Astrocyte (in vitro differentiated cells and primary cell): ENCODE measurements at regions not wholly inside any gene's neighbourhood (a gene's known extent, or its start where the extent isn't known, plus 50 kb on each side); places are given as distances from the start of the nearest gene placed in this dataset.

Experiments
- DNase-seq: peaks from one replicate; pipeline ENCODE4 v3.0.0-alpha.2; 2010; ENCODE audit warnings: low read depth
- FAIRE-seq: peaks from 2 replicates; lab custom pipeline; 2011; peaks lifted over from hg19 to GRCh38; lab: Jason Lieb, UNC
- H2AFZ ChIP-seq: 2 replicates; pipeline ENCODE4 v1.6.0; 2012; ENCODE audit warnings: low read depth, low read length, inconsistent platforms
- H3K27ac ChIP-seq: 2 replicates; pipeline ENCODE4 v1.5.1; 2011; ENCODE audit warnings: low read depth, low read length, inconsistent platforms
- H3K27me3 ChIP-seq: 2 replicates; pipeline ENCODE4 v1.6.0; 2011; ENCODE audit warnings: low read length, inconsistent platforms; ENCODE audit not compliant: insufficient read depth
- H3K36me3 ChIP-seq: 2 replicates; pipeline ENCODE4 v1.5.1; 2011; ENCODE audit warnings: low read length, inconsistent platforms; ENCODE audit not compliant: insufficient read depth
- H3K4me1 ChIP-seq: 2 replicates; pipeline ENCODE4 v1.5.1; 2011; ENCODE audit warnings: low read length, inconsistent platforms; ENCODE audit not compliant: insufficient read depth
- H3K4me2 ChIP-seq: 2 replicates; pipeline ENCODE4 v1.6.0; 2012; ENCODE audit warnings: low read length, inconsistent platforms
- H3K4me3 ChIP-seq: 2 replicates; pipeline ENCODE4 v1.5.1; 2011; ENCODE audit warnings: low read depth, mild to moderate bottlenecking, low read length, inconsistent platforms; ENCODE audit not compliant: insufficient read depth
- H3K79me2 ChIP-seq: 2 replicates; pipeline ENCODE4 v1.6.0; 2012; ENCODE audit warnings: mild to moderate bottlenecking, low read length, inconsistent platforms; ENCODE audit not compliant: insufficient read depth
- H3K9ac ChIP-seq: 2 replicates; pipeline ENCODE4 v1.6.0; 2012; ENCODE audit warnings: mild to moderate bottlenecking, low read length, inconsistent platforms
- H3K9me3 ChIP-seq: 2 replicates; pipeline ENCODE4 v1.5.1; 2012; ENCODE audit warnings: low read depth, mild to moderate bottlenecking, low read length, inconsistent platforms; ENCODE audit not compliant: insufficient read depth
- H4K20me1 ChIP-seq: 2 replicates; pipeline ENCODE4 v1.6.0; 2012; ENCODE audit warnings: low read length, inconsistent platforms; ENCODE audit not compliant: insufficient read depth
- H3K27ac Mint-ChIP-seq: one replicate; pipeline ENCODE4 v1.8.0; 2021; ENCODE audit warnings: mild to moderate bottlenecking, mixed read lengths; ENCODE audit not compliant: unreplicated experiment
- H3K27me3 Mint-ChIP-seq: one replicate; pipeline ENCODE4 v1.8.0; 2021; ENCODE audit warnings: low read depth, mixed read lengths; ENCODE audit not compliant: unreplicated experiment
- H3K36me3 Mint-ChIP-seq: one replicate; pipeline ENCODE4 v1.8.0; 2021; ENCODE audit warnings: low read depth, mixed read lengths; ENCODE audit not compliant: unreplicated experiment
- H3K4me1 Mint-ChIP-seq: one replicate; pipeline ENCODE4 v1.8.0; 2021; ENCODE audit warnings: low read depth, mixed read lengths; ENCODE audit not compliant: unreplicated experiment
- H3K4me3 Mint-ChIP-seq: one replicate; pipeline ENCODE4 v1.8.0; 2021; ENCODE audit warnings: mild to moderate bottlenecking, moderate library complexity, mixed read lengths; ENCODE audit not compliant: unreplicated experiment
- H3K9me3 Mint-ChIP-seq: one replicate; pipeline ENCODE4 v1.8.0; 2021; ENCODE audit warnings: mild to moderate bottlenecking, mixed read lengths; ENCODE audit not compliant: unreplicated experiment
- EZH2 ChIP-seq: IDR thresholded peaks from 2 replicates; pipeline ENCODE4 v1.6.1; 2012; ENCODE audit warnings: mild to moderate bottlenecking, low read length, inconsistent platforms; ENCODE audit not compliant: insufficient read depth
- TF ChIP-seq, protein P1 (sequence below): IDR thresholded peaks from 2 replicates; pipeline ENCODE4 v1.5.1; 2011; ENCODE audit warnings: low read depth, mild to moderate bottlenecking, inconsistent platforms, low read length, moderate library complexity; ENCODE audit not compliant: insufficient read depth

DNA sequence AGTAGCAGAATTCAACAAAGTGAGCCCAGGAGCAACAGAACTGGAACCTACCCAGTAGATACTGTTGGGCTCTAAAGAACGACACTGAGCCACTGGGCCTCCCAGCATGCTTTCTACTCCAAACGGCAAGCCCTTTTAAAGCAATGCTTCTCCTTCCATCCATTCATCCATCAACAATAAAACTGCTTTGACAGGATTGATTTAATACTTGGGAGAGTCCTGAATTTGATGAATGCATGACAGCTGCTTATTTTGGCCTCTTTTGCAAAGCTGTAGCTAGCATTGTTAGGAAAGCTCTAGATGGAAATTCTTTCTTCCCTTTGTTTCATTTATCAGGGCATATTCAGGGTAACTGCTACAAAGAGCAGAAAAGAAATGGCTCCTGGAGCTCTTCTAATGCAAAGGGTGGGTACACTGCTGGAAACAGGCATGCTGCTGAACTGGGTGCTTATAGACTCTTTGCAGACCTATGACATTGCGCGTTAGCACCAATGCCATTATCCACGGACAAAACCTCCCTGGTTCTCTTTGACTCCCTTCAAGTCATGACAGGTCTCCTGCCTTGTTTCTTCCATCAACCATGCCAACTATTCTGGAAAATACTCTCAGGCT lies 138.4 kb upstream of the HNRNPA3 start:
- H2AFZ ChIP-seq: no peak overlapping the region
- H4K20me1 ChIP-seq: no peaks in the 10 kb centered on the region
- H3K4me1 ChIP-seq: no peaks in the 10 kb centered on the region
- peaks cover 6% of the 10 kb centered on the region for H3K27me3 Mint-ChIP-seq
- FAIRE-seq: no peak
- TF ChIP-seq, protein P1, sequence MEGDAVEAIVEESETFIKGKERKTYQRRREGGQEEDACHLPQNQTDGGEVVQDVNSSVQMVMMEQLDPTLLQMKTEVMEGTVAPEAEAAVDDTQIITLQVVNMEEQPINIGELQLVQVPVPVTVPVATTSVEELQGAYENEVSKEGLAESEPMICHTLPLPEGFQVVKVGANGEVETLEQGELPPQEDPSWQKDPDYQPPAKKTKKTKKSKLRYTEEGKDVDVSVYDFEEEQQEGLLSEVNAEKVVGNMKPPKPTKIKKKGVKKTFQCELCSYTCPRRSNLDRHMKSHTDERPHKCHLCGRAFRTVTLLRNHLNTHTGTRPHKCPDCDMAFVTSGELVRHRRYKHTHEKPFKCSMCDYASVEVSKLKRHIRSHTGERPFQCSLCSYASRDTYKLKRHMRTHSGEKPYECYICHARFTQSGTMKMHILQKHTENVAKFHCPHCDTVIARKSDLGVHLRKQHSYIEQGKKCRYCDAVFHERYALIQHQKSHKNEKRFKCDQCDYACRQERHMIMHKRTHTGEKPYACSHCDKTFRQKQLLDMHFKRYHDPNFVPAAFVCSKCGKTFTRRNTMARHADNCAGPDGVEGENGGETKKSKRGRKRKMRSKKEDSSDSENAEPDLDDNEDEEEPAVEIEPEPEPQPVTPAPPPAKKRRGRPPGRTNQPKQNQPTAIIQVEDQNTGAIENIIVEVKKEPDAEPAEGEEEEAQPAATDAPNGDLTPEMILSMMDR: no peak
- TF ChIP-seq EZH2: no peak
- H3K9ac ChIP-seq: no peak overlapping the region
- no peak overlapping the region for H3K27ac Mint-ChIP-seq
- no peaks in the 10 kb centered on the region for H3K36me3 ChIP-seq
- no peaks in the 10 kb centered on the region for H3K9me3 Mint-ChIP-seq
- H3K4me3 Mint-ChIP-seq: no peak overlapping the region
- H3K27ac ChIP-seq: no peak overlapping the region
- no peak overlapping the region for H3K4me2 ChIP-seq
- no peaks in the 10 kb centered on the region for H3K79me2 ChIP-seq
- no peak overlapping the region for H3K4me3 ChIP-seq
- H3K9me3 ChIP-seq: no peaks in the 10 kb centered on the region
- H3K36me3 Mint-ChIP-seq: no peaks in the 10 kb centered on the region
- H3K27me3 ChIP-seq: no peaks in the 10 kb centered on the region
- peaks cover 6% of the 10 kb centered on the region for H3K4me1 Mint-ChIP-seq
- DNase-seq: no peak

DNA sequence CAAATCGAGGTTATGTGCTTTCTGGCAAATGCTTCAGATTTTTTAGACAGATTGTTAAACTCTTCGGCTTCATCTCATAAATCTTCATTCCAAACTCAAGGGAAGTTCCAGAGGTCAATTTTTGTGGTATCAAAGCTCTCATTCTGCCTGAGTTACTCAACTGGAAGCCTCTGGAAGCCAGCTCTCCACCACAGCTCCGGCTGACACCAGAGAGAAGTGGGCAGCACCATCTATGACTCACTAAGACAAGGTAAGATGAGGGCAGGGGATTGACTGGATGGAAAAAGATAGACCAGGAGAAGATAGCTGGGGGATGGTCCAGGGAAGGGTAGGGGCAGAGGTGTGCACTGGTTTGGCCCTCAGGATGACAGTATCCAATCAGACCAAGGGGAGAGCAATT lies 137.3 kb upstream of the HNRNPA3 start:
- Mint-ChIP-seq H3K9me3 (no peaks in the 10 kb centered on the region), H3K27me3 (peaks cover 6% of the 10 kb centered on the region), H3K4me1 (peaks cover 6% of the 10 kb centered on the region), H3K4me3 (no peak overlapping the region), H3K36me3 (no peaks in the 10 kb centered on the region), H3K27ac (no peak overlapping the region)
- Histone ChIP-seq H3K79me2 (no peaks in the 10 kb centered on the region), H3K4me2 (no peak overlapping the region), H3K9ac (no peak overlapping the region), H3K9me3 (no peaks in the 10 kb centered on the region), H2AFZ (no peak overlapping the region), H4K20me1 (no peaks in the 10 kb centered on the region), H3K4me3 (no peak overlapping the region), H3K27ac (no peak overlapping the region), H3K4me1 (no peaks in the 10 kb centered on the region), H3K27me3 (no peaks in the 10 kb centered on the region), H3K36me3 (no peaks in the 10 kb centered on the region)
- TF ChIP-seq EZH2: no peak
- TF ChIP-seq, protein P1: no peak
- DNase-seq (peak; percentile 12), FAIRE-seq (no peak)

DNA sequence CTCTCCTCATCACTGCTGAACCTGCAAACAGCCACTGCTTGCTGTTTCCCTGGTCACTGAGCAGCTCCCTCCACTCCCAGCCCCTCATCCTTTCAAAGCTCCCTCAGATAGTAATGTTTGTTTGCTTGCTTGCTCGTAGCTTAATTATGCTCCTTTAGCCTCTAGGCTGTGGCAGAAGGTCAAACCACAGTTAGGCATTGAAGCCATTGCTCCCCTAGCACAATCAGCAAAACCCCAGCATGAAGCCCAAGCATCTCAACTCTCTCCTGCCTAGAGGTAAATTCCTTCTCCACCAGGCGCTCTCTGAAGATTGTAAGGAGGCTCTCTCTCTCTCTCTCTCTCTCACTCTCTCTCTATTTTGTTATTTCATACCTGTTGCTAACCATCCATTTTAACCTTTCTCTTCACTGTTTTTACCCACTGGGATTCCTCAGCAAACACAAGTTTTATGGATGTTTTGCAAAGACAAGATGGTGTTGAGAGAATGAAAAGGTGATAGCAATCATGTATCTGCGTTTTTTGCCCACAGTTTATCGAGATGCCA lies 135.9 kb upstream of the HNRNPA3 start:
- no peaks in the 10 kb centered on the region for H3K9me3 Mint-ChIP-seq
- no peak overlapping the region for H3K9ac ChIP-seq
- peaks cover 10% of the 10 kb centered on the region for H3K27me3 Mint-ChIP-seq
- H4K20me1 ChIP-seq: no peaks in the 10 kb centered on the region
- no peaks in the 10 kb centered on the region for H3K9me3 ChIP-seq
- no peaks in the 10 kb centered on the region for H3K36me3 Mint-ChIP-seq
- no peaks in the 10 kb centered on the region for H3K4me1 ChIP-seq
- DNase-seq: no peak
- H3K36me3 ChIP-seq: no peaks in the 10 kb centered on the region
- H3K4me1 Mint-ChIP-seq: peaks cover 6% of the 10 kb centered on the region
- H3K4me3 Mint-ChIP-seq: no peak overlapping the region
- no peak overlapping the region for H3K4me2 ChIP-seq
- no peak for FAIRE-seq
- H3K79me2 ChIP-seq: no peaks in the 10 kb centered on the region
- H3K27ac ChIP-seq: no peak overlapping the region
- H3K27me3 ChIP-seq: no peaks in the 10 kb centered on the region
- H3K27ac Mint-ChIP-seq: no peak overlapping the region
- no peak overlapping the region for H3K4me3 ChIP-seq
- H2AFZ ChIP-seq: no peak overlapping the region
- no peak for TF ChIP-seq EZH2
- TF ChIP-seq, protein P1: no peak
